ENCODE measurements at regions not wholly inside any gene's neighbourhood (a gene's known extent, or its start where the extent isn't known, plus 50 kb on each side); places are given as distances from the start of the nearest gene placed in this dataset.

DNA sequence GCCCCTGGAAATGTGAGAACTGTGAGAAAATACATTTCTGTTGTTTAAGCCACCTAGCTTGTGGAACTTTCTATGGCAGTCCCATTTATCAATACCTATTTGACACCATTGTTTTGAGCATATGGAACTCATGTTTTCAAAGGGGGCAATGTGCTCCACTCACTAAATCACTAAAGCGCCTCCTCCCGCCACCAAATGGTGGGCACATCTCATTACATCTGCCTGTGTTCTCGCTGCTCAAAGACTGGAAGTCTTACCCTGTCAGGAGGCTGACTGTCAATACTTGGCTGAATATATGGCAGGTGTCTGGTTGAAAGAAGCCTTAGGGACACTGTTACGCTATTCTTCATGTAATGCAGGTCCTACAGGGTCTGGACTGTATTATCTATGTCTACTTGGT lies 767.7 kb downstream of the TSN start:
- no peak overlapping the region for H3K4me3 Mint-ChIP-seq (ENCODE audit: unreplicated experiment)
- no peak for DNase-seq (ENCODE audit: low spot score)
- H3K4me1 Mint-ChIP-seq (ENCODE audit: low read depth) = no peaks in the 10 kb centered on the region
- TF ChIP-seq, protein P1, sequence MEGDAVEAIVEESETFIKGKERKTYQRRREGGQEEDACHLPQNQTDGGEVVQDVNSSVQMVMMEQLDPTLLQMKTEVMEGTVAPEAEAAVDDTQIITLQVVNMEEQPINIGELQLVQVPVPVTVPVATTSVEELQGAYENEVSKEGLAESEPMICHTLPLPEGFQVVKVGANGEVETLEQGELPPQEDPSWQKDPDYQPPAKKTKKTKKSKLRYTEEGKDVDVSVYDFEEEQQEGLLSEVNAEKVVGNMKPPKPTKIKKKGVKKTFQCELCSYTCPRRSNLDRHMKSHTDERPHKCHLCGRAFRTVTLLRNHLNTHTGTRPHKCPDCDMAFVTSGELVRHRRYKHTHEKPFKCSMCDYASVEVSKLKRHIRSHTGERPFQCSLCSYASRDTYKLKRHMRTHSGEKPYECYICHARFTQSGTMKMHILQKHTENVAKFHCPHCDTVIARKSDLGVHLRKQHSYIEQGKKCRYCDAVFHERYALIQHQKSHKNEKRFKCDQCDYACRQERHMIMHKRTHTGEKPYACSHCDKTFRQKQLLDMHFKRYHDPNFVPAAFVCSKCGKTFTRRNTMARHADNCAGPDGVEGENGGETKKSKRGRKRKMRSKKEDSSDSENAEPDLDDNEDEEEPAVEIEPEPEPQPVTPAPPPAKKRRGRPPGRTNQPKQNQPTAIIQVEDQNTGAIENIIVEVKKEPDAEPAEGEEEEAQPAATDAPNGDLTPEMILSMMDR (IDR thresholded peaks at IDR 0.05) = no peak
- no peak overlapping the region for H3K27ac Mint-ChIP-seq (ENCODE audit: unreplicated experiment)
- no peaks in the 10 kb centered on the region for H3K36me3 Mint-ChIP-seq (ENCODE audit: low read depth)
- H3K9me3 Mint-ChIP-seq (ENCODE audit: low read depth) = peaks cover 2% of the 10 kb centered on the region
- H3K27me3 Mint-ChIP-seq (ENCODE audit: low read depth) = no peaks in the 10 kb centered on the region

GRCh38 chr2:122523981-122524380 lies 768.5 kb downstream of the TSN start:
- Mint-ChIP-seq H3K4me3 (ENCODE audit: unreplicated experiment) (no peak overlapping the region), H3K9me3 (ENCODE audit: low read depth) (peaks cover 2% of the 10 kb centered on the region), H3K27ac (ENCODE audit: unreplicated experiment) (no peak overlapping the region), H3K4me1 (ENCODE audit: low read depth) (no peaks in the 10 kb centered on the region), H3K36me3 (ENCODE audit: low read depth) (no peaks in the 10 kb centered on the region), H3K27me3 (ENCODE audit: low read depth) (no peaks in the 10 kb centered on the region)
- DNase-seq (ENCODE audit: low spot score) = no peak
- TF ChIP-seq, protein P1 (IDR thresholded peaks at IDR 0.05) = no peak

GRCh38 chr2:122525336-122525735 lies 769.9 kb downstream of the TSN start:
- DNase-seq (ENCODE audit: low spot score) = no peak
- H3K9me3 Mint-ChIP-seq (ENCODE audit: low read depth) = peaks cover 2% of the 10 kb centered on the region
- TF ChIP-seq, protein P1 (IDR thresholded peaks at IDR 0.05) = no peak
- H3K4me1 Mint-ChIP-seq (ENCODE audit: low read depth) = no peaks in the 10 kb centered on the region
- H3K4me3 Mint-ChIP-seq (ENCODE audit: unreplicated experiment) = no peak overlapping the region
- no peak overlapping the region for H3K27ac Mint-ChIP-seq (ENCODE audit: unreplicated experiment)
- no peaks in the 10 kb centered on the region for H3K27me3 Mint-ChIP-seq (ENCODE audit: low read depth)
- H3K36me3 Mint-ChIP-seq (ENCODE audit: low read depth) = no peaks in the 10 kb centered on the region

- Mint-ChIP-seq H3K27ac (ENCODE audit: unreplicated experiment) (no peak overlapping the region), H3K36me3 (ENCODE audit: low read depth) (no peaks in the 10 kb centered on the region), H3K4me3 (ENCODE audit: unreplicated experiment) (no peak overlapping the region), H3K27me3 (ENCODE audit: low read depth) (peaks cover 3% of the 10 kb centered on the region), H3K9me3 (ENCODE audit: low read depth) (peaks cover 4% of the 10 kb centered on the region), H3K4me1 (ENCODE audit: low read depth) (no peaks in the 10 kb centered on the region)
- DNase-seq (ENCODE audit: low spot score) = no peak
- TF ChIP-seq, protein P1 (IDR thresholded peaks at IDR 0.05) = no peak
These were observed 772.6 kb downstream of the TSN start for GRCh38 chr2:122528061-122528460.

DNA sequence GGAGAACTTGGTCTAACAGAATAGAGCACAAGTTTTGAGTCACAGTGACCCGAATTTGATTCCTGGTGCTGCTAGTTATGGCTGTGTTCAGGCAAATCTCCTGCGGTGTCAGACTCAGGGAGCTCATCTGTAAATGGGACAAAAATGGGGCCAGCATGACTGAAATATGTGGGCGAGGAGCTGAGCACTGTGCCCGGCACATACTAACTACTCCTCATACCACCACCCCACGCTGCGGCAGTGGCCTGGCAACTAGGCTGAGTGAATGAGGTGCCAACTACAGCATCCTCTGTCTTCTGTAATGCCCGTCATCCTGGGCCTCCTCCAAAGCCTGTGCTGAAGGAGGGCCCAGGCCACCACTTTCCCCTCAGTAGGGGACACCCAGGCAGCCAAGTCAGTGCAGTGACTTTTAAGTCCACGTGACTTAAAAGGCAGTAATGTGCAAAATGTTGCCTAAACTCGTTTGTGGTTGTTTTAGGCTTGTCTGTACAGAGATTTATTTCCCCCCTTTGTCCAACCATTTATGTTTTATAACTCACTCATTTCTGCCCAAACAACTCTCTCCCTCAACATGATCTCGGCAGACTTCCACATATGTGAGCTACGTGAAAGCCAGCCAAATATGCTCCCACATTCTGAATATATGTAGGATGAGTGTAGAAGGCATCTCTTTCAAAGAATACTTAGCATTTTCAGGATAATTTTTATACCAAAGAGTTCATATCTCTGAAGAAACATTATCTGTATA lies 773.7 kb downstream of the TSN start:
- H3K4me3 Mint-ChIP-seq (ENCODE audit: unreplicated experiment) = no peak overlapping the region
- no peak for DNase-seq (ENCODE audit: low spot score)
- no peak overlapping the region for H3K27ac Mint-ChIP-seq (ENCODE audit: unreplicated experiment)
- H3K36me3 Mint-ChIP-seq (ENCODE audit: low read depth) = no peaks in the 10 kb centered on the region
- TF ChIP-seq, protein P1 (IDR thresholded peaks at IDR 0.05) = no peak
- no peaks in the 10 kb centered on the region for H3K4me1 Mint-ChIP-seq (ENCODE audit: low read depth)
- peaks cover 4% of the 10 kb centered on the region for H3K9me3 Mint-ChIP-seq (ENCODE audit: low read depth)
- peaks cover 3% of the 10 kb centered on the region for H3K27me3 Mint-ChIP-seq (ENCODE audit: low read depth)

All from chondrocyte (in vitro differentiated cells).